HepG2 (cell line): ENCODE measurements at regions not wholly inside any gene's neighbourhood (a gene's known extent, or its start where the extent isn't known, plus 50 kb on each side); places are given as distances from the start of the nearest gene placed in this dataset.
A peak's percentile ranks its signal among the peaks of the same experiment; 100 is the strongest.

Source experiments
- AHDC1 ChIP-seq: sonication (generic); formaldehyde crosslinking; IDR thresholded peaks from 2 replicates; pipeline ENCODE4 v1.5.1; 2020; ENCODE audit warnings: mild to moderate bottlenecking, missing genetic modification reagents, borderline replicate concordance
- AHR ChIP-seq: IDR thresholded peaks from 2 replicates; pipeline ENCODE4 v1.6.1; 2018; ENCODE audit warnings: missing genetic modification reagents, missing compliant biosample characterization
- FOXO1 ChIP-seq: sonication (generic); formaldehyde crosslinking; IDR thresholded peaks from 2 replicates; pipeline ENCODE4 v1.4.0; 2020; ENCODE audit warnings: missing genetic modification reagents
- HINFP ChIP-seq: sonication (generic); formaldehyde crosslinking; IDR thresholded peaks from 2 replicates; pipeline ENCODE4 v1.4.0; 2020; ENCODE audit warnings: low read depth, mild to moderate bottlenecking, missing genetic modification reagents
- HNF4A ChIP-seq: sonication (generic); formaldehyde crosslinking; IDR thresholded peaks from 2 replicates; pipeline ENCODE4 v1.4.0; 2020; ENCODE audit warnings: missing genetic modification reagents
- JUN ChIP-seq: sonication (generic); formaldehyde crosslinking; IDR thresholded peaks from 2 replicates; pipeline ENCODE4 v1.4.0; 2020; ENCODE audit warnings: mild to moderate bottlenecking, missing genetic modification reagents
- MED8 ChIP-seq: sonication (generic); formaldehyde crosslinking; IDR thresholded peaks from 2 replicates; pipeline ENCODE4 v1.8.1; 2023; ENCODE audit warnings: mild to moderate bottlenecking, missing genetic modification reagents; ENCODE audit not compliant: insufficient replicate concordance
- TBX3 ChIP-seq: fragments of 450-650 bp; IDR thresholded peaks from 2 replicates; pipeline ENCODE4 v1.6.1; 2017; ENCODE audit warnings: antibody characterized with exemption, mild to moderate bottlenecking, inconsistent platforms, borderline replicate concordance
- ZEB1 ChIP-seq: IDR thresholded peaks from 2 replicates; pipeline ENCODE4 v1.6.1; 2012; ENCODE audit warnings: mild to moderate bottlenecking, low read depth, inconsistent platforms; ENCODE audit not compliant: insufficient replicate concordance
- ZNF224 ChIP-seq: sonication (generic); formaldehyde crosslinking; IDR thresholded peaks from 2 replicates; pipeline ENCODE4 v1.5.0; 2020; ENCODE audit warnings: mild to moderate bottlenecking, missing genetic modification reagents
- ZNF496 ChIP-seq: sonication (generic); formaldehyde crosslinking; IDR thresholded peaks from 2 replicates; pipeline ENCODE4 v1.8.1; 2023; ENCODE audit warnings: mild to moderate bottlenecking, moderate library complexity, missing genetic modification reagents; ENCODE audit not compliant: insufficient replicate concordance
- ZNF839 ChIP-seq: sonication (generic); formaldehyde crosslinking; IDR thresholded peaks from 2 replicates; pipeline ENCODE4 v1.4.0; 2020; ENCODE audit warnings: missing genetic modification reagents, mild to moderate bottlenecking, borderline replicate concordance
- TF ChIP-seq, protein P1 (sequence below): sonication (generic); formaldehyde crosslinking; IDR thresholded peaks from 2 replicates; pipeline ENCODE4 v1.4.0; 2020; ENCODE audit warnings: missing genetic modification reagents, borderline replicate concordance

GRCh38 chr1:21368515-21369289 is 71.2 kb upstream of the NBPF3 start (continued):
- TF ChIP-seq AHR (CRISPR knock-in tag) (0 out of 2 replicates have a peak, but pooled peaks have one; percentile 69), AHDC1 (CRISPR knock-in tag) (no peak), MED8 (CRISPR knock-in tag) (no peak), ZNF224 (CRISPR knock-in tag) (no peak), HNF4A (CRISPR knock-in tag) (peak; percentile 6; the same call in 1 of the 2 replicates), HINFP (CRISPR knock-in tag) (0 out of 2 replicates have a peak, but pooled peaks have one; percentile 37), ZEB1 (no peak), ZNF496 (CRISPR knock-in tag) (no peak), ZNF839 (CRISPR knock-in tag) (no peak), TBX3 (no peak), JUN (CRISPR knock-in tag) (no peak), FOXO1 (CRISPR knock-in tag) (peak; percentile 42; the same call in 1 of the 2 replicates)
- TF ChIP-seq, protein P1, sequence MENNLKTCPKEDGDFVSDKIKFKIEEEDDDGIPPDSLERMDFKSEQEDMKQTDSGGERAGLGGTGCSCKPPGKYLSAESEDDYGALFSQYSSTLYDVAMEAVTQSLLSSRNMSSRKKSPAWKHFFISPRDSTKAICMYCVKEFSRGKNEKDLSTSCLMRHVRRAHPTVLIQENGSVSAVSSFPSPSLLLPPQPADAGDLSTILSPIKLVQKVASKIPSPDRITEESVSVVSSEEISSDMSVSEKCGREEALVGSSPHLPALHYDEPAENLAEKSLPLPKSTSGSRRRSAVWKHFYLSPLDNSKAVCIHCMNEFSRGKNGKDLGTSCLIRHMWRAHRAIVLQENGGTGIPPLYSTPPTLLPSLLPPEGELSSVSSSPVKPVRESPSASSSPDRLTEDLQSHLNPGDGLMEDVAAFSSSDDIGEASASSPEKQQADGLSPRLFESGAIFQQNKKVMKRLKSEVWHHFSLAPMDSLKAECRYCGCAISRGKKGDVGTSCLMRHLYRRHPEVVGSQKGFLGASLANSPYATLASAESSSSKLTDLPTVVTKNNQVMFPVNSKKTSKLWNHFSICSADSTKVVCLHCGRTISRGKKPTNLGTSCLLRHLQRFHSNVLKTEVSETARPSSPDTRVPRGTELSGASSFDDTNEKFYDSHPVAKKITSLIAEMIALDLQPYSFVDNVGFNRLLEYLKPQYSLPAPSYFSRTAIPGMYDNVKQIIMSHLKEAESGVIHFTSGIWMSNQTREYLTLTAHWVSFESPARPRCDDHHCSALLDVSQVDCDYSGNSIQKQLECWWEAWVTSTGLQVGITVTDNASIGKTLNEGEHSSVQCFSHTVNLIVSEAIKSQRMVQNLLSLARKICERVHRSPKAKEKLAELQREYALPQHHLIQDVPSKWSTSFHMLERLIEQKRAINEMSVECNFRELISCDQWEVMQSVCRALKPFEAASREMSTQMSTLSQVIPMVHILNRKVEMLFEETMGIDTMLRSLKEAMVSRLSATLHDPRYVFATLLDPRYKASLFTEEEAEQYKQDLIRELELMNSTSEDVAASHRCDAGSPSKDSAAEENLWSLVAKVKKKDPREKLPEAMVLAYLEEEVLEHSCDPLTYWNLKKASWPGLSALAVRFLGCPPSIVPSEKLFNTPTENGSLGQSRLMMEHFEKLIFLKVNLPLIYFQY (CRISPR knock-in tag) = peak; percentile 57; the same call in 1 of the 2 replicates
